ENCODE measurements at regions not wholly inside any gene's neighbourhood (a gene's known extent, or its start where the extent isn't known, plus 50 kb on each side); places are given as distances from the start of the nearest gene placed in this dataset.
"Not testable (repeated sequence)": the region's sequence is repeated elsewhere in the genome, so short reads cannot be mapped to it uniquely, and the experiment has no call there.

DNA sequence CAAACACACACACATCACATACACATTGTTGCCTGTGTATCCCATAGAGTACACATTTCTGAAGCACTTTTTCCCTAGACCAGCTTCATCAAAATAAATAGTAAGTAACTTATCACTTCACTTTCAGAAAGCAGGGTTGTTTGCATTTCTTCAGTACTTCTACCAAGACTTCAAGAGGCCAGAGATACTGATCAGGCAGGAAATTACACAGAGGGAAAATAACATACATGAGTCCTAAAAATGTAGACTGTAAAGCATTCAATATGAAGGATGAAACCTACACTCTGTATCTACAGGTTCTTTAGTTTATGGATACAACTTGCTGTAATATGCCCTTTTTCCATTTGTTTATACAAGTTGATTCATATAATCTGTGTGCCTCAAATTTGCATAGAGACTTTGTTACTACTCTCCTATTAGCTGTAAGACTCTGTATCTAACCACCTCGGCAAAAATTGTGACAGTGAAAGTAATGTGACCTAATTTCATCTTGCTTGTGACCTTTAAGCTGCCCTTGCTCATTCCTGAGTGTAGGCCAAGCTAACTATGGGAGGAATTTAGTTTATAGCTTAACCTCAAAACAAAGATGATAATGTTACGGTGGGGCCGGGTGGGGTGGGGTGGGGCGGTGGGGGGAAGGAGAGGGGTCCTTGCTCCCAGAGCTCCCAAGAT lies 228.9 kb upstream of the SPOPL start:
- in situ Hi-C loops (cut with MboI; ENCODE audit: low pct_unique_long_range_greater_than_20kb, low sequenced_read_pairs, unreplicated experiment) = no loop called here
- no peak for TF ChIP-seq CTCF (IDR thresholded peaks at IDR 0.05; ENCODE audit: extremely low read depth, insufficient read depth, missing control alignments)
- no peak for DNase-seq (ENCODE audit: low spot score)

GRCh38 chr2:138273280-138273679 lies 228.3 kb upstream of the SPOPL start:
- DNase-seq (ENCODE audit: low spot score); in situ Hi-C loops (cut with MboI; ENCODE audit: low pct_unique_long_range_greater_than_20kb, low sequenced_read_pairs, unreplicated experiment): not testable (repeated sequence)

DNA sequence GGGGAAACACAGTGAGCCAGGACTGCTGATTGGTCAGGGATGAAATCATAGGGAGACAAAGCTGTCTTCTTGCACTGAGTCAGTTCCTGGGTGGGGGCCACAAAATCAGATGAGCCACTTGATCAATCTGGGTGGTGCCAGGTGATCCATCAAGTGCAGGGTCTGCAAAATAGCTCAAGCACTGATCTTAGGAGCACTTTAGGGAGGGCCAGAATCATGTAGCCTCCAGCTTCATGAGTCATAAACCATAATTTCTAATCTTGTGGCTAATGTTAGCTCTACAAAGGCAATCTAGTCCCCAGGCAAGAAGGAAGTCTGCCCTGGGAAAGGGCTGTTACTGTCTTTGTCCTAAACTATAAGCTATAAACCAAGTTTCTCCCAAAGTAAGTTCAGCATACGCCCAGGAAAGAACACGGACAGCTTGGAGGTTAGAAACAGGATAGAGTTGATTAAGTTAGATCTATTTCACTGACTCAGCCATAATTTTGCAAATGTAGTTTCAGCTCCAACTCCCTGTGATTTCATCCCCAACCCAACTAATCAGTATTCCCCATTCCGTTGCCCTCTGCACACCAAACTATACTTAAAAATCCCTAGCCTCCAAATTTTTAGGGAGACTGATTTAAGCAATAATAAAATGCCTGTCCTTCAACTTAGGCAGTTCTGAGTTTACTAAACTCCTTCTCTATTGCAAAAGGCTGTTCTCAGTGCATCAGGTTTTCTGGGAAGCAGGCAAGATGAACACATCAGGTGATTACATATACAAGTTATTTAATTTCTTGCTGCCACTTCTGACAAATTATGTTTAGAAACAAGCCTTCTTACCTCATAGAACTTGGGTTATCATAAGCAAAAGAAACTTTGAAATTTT lies 226.9 kb upstream of the SPOPL start:
- in situ Hi-C loops (cut with MboI; ENCODE audit: low pct_unique_long_range_greater_than_20kb, low sequenced_read_pairs, unreplicated experiment) = no loop called here
- DNase-seq (ENCODE audit: low spot score) = no peak
- no peak for TF ChIP-seq CTCF (IDR thresholded peaks at IDR 0.05; ENCODE audit: extremely low read depth, insufficient read depth, missing control alignments)

GRCh38 chr2:138275292-138275690 lies 226.3 kb upstream of the SPOPL start:
- DNase-seq (ENCODE audit: low spot score) = no peak
- in situ Hi-C loops (cut with MboI; ENCODE audit: low pct_unique_long_range_greater_than_20kb, low sequenced_read_pairs, unreplicated experiment) = no loop called here
- TF ChIP-seq CTCF (IDR thresholded peaks at IDR 0.05; ENCODE audit: extremely low read depth, insufficient read depth, missing control alignments) = no peak

DNA sequence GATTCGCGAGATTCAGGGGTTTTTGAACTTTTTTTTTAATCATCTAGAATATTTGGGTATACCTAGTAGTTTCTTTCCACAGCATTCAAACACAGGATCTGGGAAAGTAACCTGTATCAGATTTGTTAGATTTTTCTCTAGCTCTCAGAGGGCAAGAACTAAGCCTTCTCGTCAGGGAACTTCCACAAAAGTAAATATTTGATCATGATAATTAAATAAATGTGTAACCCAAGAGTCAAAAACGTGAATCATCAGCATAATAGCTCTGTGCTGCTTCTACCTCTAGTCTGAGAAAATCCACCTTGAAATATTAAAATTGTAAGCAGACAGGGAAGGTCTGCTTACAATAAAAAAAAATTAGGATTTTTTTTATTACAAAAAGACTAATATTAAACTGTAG lies 225.7 kb upstream of the SPOPL start:
- no peak for TF ChIP-seq CTCF (IDR thresholded peaks at IDR 0.05; ENCODE audit: extremely low read depth, insufficient read depth, missing control alignments)
- in situ Hi-C loops (cut with MboI; ENCODE audit: low pct_unique_long_range_greater_than_20kb, low sequenced_read_pairs, unreplicated experiment) = no loop called here
- no peak for DNase-seq (ENCODE audit: low spot score)

DNA sequence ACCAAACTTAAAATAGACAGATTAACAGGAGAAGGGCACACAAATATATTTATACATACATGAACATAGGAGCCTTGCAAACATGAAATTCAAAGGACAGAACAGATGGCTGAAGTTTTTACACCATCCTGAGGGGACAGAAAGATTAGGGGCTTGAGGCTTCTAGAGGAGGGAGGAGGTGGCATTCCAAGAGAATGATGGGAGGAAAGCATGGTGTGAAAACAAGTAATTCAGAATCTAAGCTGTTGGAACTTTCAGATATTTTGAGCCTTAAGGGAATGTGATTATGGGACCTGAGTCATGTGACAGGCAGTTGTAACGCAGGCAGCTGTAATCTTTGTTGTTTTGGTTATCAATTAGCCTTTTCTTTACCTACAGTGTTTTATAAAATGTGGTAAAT lies 225.2 kb upstream of the SPOPL start:
- no peak for DNase-seq (ENCODE audit: low spot score)
- TF ChIP-seq CTCF (IDR thresholded peaks at IDR 0.05; ENCODE audit: extremely low read depth, insufficient read depth, missing control alignments) = no peak
- in situ Hi-C loops (cut with MboI; ENCODE audit: low pct_unique_long_range_greater_than_20kb, low sequenced_read_pairs, unreplicated experiment) = no loop called here

- in situ Hi-C loops (cut with MboI; ENCODE audit: low pct_unique_long_range_greater_than_20kb, low sequenced_read_pairs, unreplicated experiment) = no loop called here
- TF ChIP-seq CTCF (IDR thresholded peaks at IDR 0.05; ENCODE audit: extremely low read depth, insufficient read depth, missing control alignments) = no peak
- no peak for DNase-seq (ENCODE audit: low spot score)
Measured at GRCh38 chr2:138277062-138277461, 224.5 kb upstream of the SPOPL start.
